ENCODE measurements at regions not wholly inside any gene's neighbourhood (a gene's known extent, or its start where the extent isn't known, plus 50 kb on each side); places are given as distances from the start of the nearest gene placed in this dataset.

DNA sequence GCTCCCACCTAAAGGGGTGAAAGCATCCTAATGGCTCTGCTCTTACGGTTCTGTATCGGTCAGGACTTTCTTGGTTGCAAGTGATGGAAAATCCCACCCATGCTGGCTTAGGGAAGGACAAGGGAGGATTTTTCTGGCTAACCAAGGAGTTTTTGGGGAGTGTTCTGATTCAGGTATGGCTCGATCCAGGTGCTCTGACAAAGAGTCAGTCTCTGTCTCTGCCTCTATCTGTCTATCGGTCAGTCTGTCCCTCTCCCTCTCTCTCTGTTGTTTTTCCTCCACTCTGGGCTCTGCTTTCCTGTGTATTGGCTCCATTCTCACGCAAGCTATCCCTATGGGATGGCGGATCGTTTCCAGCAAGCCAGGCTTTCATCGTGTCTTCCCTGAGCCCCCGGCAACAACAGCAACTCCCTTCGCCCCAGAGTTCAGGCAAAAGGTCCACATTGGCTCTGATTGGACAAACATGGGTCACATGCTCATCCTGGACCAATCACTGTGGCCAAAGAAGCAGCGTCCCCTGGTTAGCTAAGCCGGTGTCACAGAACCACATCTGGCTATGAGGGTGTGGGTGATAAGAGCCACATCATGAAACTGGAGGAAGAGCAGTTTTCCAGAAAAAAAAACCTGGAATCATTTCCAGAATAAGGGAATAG lies 160.3 kb downstream of the BMP7 start:
- no peak for TF ChIP-seq CHD1 (IDR thresholded peaks at IDR 0.05; ENCODE audit: low read depth, low read length)
- TF ChIP-seq, protein P1, sequence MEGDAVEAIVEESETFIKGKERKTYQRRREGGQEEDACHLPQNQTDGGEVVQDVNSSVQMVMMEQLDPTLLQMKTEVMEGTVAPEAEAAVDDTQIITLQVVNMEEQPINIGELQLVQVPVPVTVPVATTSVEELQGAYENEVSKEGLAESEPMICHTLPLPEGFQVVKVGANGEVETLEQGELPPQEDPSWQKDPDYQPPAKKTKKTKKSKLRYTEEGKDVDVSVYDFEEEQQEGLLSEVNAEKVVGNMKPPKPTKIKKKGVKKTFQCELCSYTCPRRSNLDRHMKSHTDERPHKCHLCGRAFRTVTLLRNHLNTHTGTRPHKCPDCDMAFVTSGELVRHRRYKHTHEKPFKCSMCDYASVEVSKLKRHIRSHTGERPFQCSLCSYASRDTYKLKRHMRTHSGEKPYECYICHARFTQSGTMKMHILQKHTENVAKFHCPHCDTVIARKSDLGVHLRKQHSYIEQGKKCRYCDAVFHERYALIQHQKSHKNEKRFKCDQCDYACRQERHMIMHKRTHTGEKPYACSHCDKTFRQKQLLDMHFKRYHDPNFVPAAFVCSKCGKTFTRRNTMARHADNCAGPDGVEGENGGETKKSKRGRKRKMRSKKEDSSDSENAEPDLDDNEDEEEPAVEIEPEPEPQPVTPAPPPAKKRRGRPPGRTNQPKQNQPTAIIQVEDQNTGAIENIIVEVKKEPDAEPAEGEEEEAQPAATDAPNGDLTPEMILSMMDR (IDR thresholded peaks at IDR 0.05 in 2 of 3, conservative IDR thresholded peaks at IDR 0.05 in 1 of 3; ENCODE audit: control insufficient read depth in 2 of 3, extremely low read depth in 1 of 3, insufficient read depth in 1 of 3, low read depth in 3 of 3, low read length in 3 of 3), result no peak
- no peak for TF ChIP-seq RBBP5 (conservative IDR thresholded peaks at IDR 0.05)
- TF ChIP-seq HDGF (IDR thresholded peaks at IDR 0.05), result no peak
